ENCODE measurements at regions not wholly inside any gene's neighbourhood (a gene's known extent, or its start where the extent isn't known, plus 50 kb on each side); places are given as distances from the start of the nearest gene placed in this dataset.
A peak's percentile ranks its signal among the peaks of the same experiment; 100 is the strongest.

- Mint-ChIP-seq H3K27ac (no peak overlapping the region), H3K36me3 (no peaks in the 10 kb centered on the region), H3K27me3 (ENCODE audit: insufficient read depth, low read depth) (peaks cover 23% of the 10 kb centered on the region), H3K4me1 (peaks cover 39% of the 10 kb centered on the region), H3K9me3 (no peaks in the 10 kb centered on the region), H3K4me3 (no peak overlapping the region)
- Histone ChIP-seq H3K27ac (no peak overlapping the region), H2AFZ (replicated peaks) (no peak overlapping the region), H3K4me2 (no peak overlapping the region), H3K36me3 (no peaks in the 10 kb centered on the region), H3K4me3 (no peak overlapping the region), H3K27me3 (peaks cover 50% of the 10 kb centered on the region), H3K4me1 (no peaks in the 10 kb centered on the region), H3K9ac (no peak overlapping the region), H3K9me3 (ENCODE audit: low read depth) (no peaks in the 10 kb centered on the region), H4K20me1 (ENCODE audit: low read depth) (peaks cover 9% of the 10 kb centered on the region), H3F3A (ENCODE audit: low read depth) (peaks cover under 1% of the 10 kb centered on the region), H3K79me2 (ENCODE audit: low read depth) (no peaks in the 10 kb centered on the region)
- no peak for TF ChIP-seq EZH2phosphoT487 (IDR thresholded peaks at IDR 0.05)
- no peak for TF ChIP-seq EZH2 (IDR thresholded peaks at IDR 0.05)
- TF ChIP-seq CTCF (IDR thresholded peaks at IDR 0.05): no peak
- DNase-seq (ENCODE audit: low spot score): no peak
Observed at GRCh38 chr11:116586392-116586791, 186.4 kb downstream of the BUD13 start.

- H3K9ac ChIP-seq: no peak overlapping the region
- H3K27me3 ChIP-seq: peaks cover 88% of the 10 kb centered on the region
- DNase-seq (ENCODE audit: low spot score): no peak
- no peaks in the 10 kb centered on the region for H3K79me2 ChIP-seq (ENCODE audit: low read depth)
- peaks cover 27% of the 10 kb centered on the region for H3F3A ChIP-seq (ENCODE audit: low read depth)
- Mint-ChIP-seq H3K27me3 (ENCODE audit: insufficient read depth, low read depth) (peaks cover 42% of the 10 kb centered on the region), H3K9me3 (peaks cover 3% of the 10 kb centered on the region), H3K36me3 (no peaks in the 10 kb centered on the region), H3K27ac (peak overlapping the region; percentile 53), H3K4me1 (peaks cover 58% of the 10 kb centered on the region), H3K4me3 (peak overlapping the region; percentile 58)
- H4K20me1 ChIP-seq (ENCODE audit: low read depth): peaks cover 26% of the 10 kb centered on the region
- H3K27ac ChIP-seq: no peak overlapping the region
- no peak overlapping the region for H2AFZ ChIP-seq (replicated peaks)
- no peak for TF ChIP-seq EZH2phosphoT487 (IDR thresholded peaks at IDR 0.05)
- peaks cover 17% of the 10 kb centered on the region for H3K4me1 ChIP-seq
- H3K36me3 ChIP-seq: no peaks in the 10 kb centered on the region
- H3K9me3 ChIP-seq (ENCODE audit: low read depth): no peaks in the 10 kb centered on the region
- no peak overlapping the region for H3K4me3 ChIP-seq
- H3K4me2 ChIP-seq: no peak overlapping the region
Observed at GRCh38 chr11:116582571-116582970, 190.2 kb downstream of the BUD13 start.

GRCh38 chr11:116581349-116581748 is 191.4 kb downstream of the BUD13 start:
- no peaks in the 10 kb centered on the region for H3K36me3 ChIP-seq
- H3K27me3 Mint-ChIP-seq (ENCODE audit: insufficient read depth, low read depth): peaks cover 48% of the 10 kb centered on the region
- no peak overlapping the region for H3K27ac Mint-ChIP-seq
- H3K4me2 ChIP-seq: peak overlapping the region; percentile 98
- H3K4me1 ChIP-seq: peaks cover 17% of the 10 kb centered on the region
- TF ChIP-seq CTCF (IDR thresholded peaks at IDR 0.05): no peak
- no peak for TF ChIP-seq EZH2 (IDR thresholded peaks at IDR 0.05)
- TF ChIP-seq EZH2phosphoT487 (IDR thresholded peaks at IDR 0.05): no peak
- no peak overlapping the region for H2AFZ ChIP-seq (replicated peaks)
- H3K4me3 Mint-ChIP-seq: peak overlapping the region; percentile 46
- H3K9me3 ChIP-seq (ENCODE audit: low read depth): no peaks in the 10 kb centered on the region
- H4K20me1 ChIP-seq (ENCODE audit: low read depth): peaks cover 26% of the 10 kb centered on the region
- H3K27ac ChIP-seq: no peak overlapping the region
- peaks cover 100% of the 10 kb centered on the region for H3K27me3 ChIP-seq
- peak; percentile 13 for DNase-seq (ENCODE audit: low spot score)
- peaks cover 60% of the 10 kb centered on the region for H3K4me1 Mint-ChIP-seq
- H3K9ac ChIP-seq: no peak overlapping the region
- peaks cover 3% of the 10 kb centered on the region for H3K9me3 Mint-ChIP-seq
- H3K4me3 ChIP-seq: peak overlapping the region; percentile 59
- H3F3A ChIP-seq (ENCODE audit: low read depth): peaks cover 27% of the 10 kb centered on the region
- H3K36me3 Mint-ChIP-seq: no peaks in the 10 kb centered on the region
- no peaks in the 10 kb centered on the region for H3K79me2 ChIP-seq (ENCODE audit: low read depth)

GRCh38 chr11:116580799-116581198 is 192.0 kb downstream of the BUD13 start:
- H3K4me3 Mint-ChIP-seq: peak overlapping the region; percentile 78
- peaks cover 48% of the 10 kb centered on the region for H3K27me3 Mint-ChIP-seq (ENCODE audit: insufficient read depth, low read depth)
- peak overlapping the region; percentile 98 for H3K4me2 ChIP-seq
- H2AFZ ChIP-seq (replicated peaks): peak overlapping the region; percentile 29
- TF ChIP-seq EZH2phosphoT487 (IDR thresholded peaks at IDR 0.05): no peak
- no peak for TF ChIP-seq CTCF (IDR thresholded peaks at IDR 0.05)
- TF ChIP-seq EZH2 (IDR thresholded peaks at IDR 0.05): peak; percentile 42
- no peak overlapping the region for H3K27ac Mint-ChIP-seq
- H3K36me3 Mint-ChIP-seq: no peaks in the 10 kb centered on the region
- peaks cover 3% of the 10 kb centered on the region for H3K9me3 Mint-ChIP-seq
- peaks cover 62% of the 10 kb centered on the region for H3K4me1 Mint-ChIP-seq
- H3F3A ChIP-seq (ENCODE audit: low read depth): peaks cover 27% of the 10 kb centered on the region
- no peaks in the 10 kb centered on the region for H3K9me3 ChIP-seq (ENCODE audit: low read depth)
- peak overlapping the region; percentile 59 for H3K4me3 ChIP-seq
- H3K27me3 ChIP-seq: peaks cover 96% of the 10 kb centered on the region
- no peak overlapping the region for H3K27ac ChIP-seq
- no peaks in the 10 kb centered on the region for H3K36me3 ChIP-seq
- H4K20me1 ChIP-seq (ENCODE audit: low read depth): peaks cover 26% of the 10 kb centered on the region
- peak; percentile 86 for DNase-seq (ENCODE audit: low spot score)
- H3K9ac ChIP-seq: no peak overlapping the region
- no peaks in the 10 kb centered on the region for H3K79me2 ChIP-seq (ENCODE audit: low read depth)
- peaks cover 17% of the 10 kb centered on the region for H3K4me1 ChIP-seq
